Activated CD8-positive, alpha-beta memory T cell treated with anti-CD3 and anti-CD28 coated beads for 36 hours (primary cell): ENCODE measurements at regions not wholly inside any gene's neighbourhood (a gene's known extent, or its start where the extent isn't known, plus 50 kb on each side); places are given as distances from the start of the nearest gene placed in this dataset.
"Not testable (repeated sequence)": the region's sequence is repeated elsewhere in the genome, so short reads cannot be mapped to it uniquely, and the experiment has no call there.

ENCODE experiments used
- CTCF ChIA-PET: fragments of 350-600 bp; sonication (Branson Sonifier 250); formaldehyde crosslinking; loops from one replicate; lab custom pipeline; 2021; ENCODE audit warnings: antibody characterized with exemption; lab: Charles Lee
- POLR2A ChIA-PET: fragments of 350-600 bp; sonication (Branson Sonifier 250); formaldehyde crosslinking; loops from one replicate; lab custom pipeline; 2021; ENCODE audit warnings: antibody characterized with exemption; lab: Charles Lee

DNA sequence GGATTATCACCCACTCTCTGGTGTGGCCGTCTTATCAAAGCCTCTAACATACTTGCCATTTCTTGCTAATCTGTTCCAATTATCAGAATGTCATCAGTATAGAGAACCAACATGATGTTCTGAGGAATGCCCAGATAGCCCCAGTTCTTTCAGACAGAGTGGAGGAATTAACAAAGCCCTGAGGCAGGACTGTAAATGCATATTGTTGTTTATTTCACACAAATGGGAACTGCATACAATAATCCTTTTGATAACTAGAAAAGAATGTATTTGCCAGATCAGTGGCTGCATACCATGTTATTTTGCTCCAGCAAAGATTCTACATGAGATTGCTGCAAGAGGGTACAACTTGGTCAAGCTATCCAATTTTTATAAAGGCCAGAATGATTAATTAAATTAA, 112.8 kb upstream of the HEY2 start:
- ChIA-PET POLR2A (no interaction called here), CTCF (no interaction called here)

DNA sequence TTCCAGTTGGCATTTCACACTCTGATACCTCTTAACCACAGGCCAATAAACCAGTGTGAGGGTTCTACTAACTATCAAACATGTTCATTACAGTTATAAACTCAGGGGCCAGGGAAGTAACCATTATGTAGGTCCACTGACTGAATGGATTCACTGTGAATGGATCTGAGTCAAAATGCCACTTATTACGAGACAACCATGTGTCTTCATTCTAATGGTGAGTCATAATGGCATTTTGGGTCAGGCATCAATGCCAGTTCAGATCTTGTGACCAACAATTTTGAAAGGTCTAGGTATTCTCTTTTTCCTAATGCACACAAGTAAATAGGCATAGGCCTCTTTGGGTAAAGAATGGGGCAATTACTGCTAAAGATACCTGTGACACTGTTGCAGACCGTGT, 112.2 kb upstream of the HEY2 start:
- ChIA-PET POLR2A (no interaction called here), CTCF (no interaction called here)

DNA sequence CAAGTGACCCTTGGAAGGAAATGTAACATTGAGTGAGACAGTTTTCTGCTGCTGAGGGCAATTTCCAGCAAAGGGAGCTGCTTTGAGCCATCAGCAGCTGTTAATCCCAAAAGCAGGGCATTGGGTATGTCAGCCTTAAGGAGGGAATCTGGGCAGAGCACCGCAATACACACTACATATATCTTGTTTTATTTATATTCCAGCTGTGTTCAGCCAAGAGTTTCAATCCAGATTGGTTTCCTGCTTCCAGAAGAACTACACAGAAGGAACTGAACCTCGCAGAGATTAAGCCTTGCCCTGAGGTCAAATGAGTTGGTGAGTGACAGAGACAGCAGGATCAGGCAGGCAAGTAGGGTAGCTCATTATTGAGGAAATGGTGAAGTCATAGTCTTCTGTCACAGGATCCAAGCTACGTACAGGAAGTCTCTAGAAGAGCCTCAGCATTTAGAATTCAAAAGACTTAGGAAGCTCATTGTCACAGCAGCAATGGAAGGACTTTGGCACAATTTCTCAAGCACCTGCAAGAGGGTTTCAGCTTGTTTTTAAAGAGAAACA, 109.9 kb upstream of the HEY2 start:
- ChIA-PET CTCF (no interaction called here), POLR2A (no interaction called here)

DNA sequence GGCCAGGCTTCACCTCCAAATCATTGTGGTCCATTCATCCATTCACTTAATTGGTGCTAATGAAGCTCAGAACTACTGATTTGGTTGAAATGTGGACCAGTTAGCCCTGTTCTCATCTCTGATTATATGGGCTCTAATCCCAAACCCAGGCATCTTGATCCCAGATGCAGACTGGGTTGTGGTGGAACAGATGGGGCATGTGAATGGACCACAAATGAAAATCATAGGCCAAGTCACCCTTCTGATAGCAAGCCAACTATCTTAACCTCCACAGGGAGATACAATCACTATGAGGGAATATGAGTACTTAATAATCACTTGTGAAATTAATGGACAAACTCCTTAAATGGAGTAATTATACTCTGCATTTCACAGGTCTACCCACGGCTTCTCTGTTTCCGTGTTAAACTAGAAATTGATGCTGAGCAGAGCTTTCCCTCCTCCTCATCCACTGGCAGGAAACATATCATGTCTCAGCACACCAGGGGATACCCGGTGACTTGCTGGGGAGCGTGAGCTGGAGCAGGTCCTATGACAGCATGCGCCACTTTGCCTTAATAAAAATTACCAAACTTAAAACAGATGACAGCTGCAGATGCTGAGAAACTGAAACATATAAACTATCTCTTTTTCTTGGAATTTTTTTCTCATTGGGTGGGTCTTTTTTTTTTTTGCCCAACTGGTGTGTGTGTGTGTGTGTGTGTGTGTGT, 108.8 kb upstream of the HEY2 start:
- CTCF ChIA-PET, result interaction anchor here (0.7 kb wide), 1 partner anchor 997 kb away, joined by 4 read pairs; no protein-coding TSS in a partner anchor
- POLR2A ChIA-PET, result no interaction called here

DNA sequence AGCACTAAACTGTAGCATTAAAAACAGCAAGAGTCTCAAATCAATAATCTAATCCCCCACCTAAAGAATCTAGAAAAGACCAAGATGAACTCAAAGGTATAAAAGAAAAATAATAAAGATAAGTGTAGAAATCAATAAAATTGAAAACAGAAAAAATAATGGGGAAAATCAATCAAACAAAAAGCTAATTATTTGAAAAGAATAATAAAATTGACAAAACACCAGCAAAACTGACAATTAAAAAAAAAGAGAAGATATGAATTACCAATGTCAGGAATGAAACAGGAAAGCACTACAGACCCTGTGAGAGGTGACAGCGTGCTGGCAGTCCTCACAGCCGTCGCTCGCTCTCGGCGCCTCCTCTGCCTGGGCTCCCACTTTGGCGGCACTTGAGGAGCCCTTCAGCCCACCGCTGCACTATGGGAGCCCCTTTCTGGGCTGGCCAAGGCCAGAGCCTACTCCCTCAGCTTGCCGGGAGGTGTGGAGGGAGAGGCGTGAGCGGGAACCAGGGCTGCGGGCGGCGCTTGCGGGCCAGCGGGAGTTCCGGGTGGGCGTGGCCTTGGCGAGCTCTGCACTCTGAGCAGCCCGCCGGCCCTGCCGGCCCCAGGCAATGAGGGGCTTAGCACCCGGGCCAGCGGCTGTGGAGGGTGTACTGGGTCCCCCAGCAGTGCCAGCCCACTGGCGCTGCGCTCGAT, 105.3 kb upstream of the HEY2 start:
- CTCF ChIA-PET, POLR2A ChIA-PET: not testable (repeated sequence)

DNA sequence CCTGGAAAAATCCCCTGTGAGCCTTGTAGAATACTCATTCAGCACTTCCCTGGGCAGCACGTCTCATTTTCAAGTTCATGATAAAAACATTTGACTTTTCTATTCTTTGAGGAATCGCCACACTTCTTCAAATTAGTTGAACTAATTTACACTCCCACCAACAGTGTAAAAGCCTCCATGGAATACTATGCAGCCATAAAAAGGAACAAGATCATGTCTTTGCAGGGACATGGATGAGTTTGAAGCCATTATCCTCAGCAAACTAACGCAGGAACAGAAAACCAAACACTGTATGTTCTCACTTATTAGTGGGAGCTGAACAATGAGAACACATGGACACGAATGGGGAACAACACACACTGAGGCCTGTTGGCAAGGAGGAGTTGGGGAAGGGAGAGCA, 102.0 kb upstream of the HEY2 start:
- POLR2A ChIA-PET, result no interaction called here
- CTCF ChIA-PET, result no interaction called here

DNA sequence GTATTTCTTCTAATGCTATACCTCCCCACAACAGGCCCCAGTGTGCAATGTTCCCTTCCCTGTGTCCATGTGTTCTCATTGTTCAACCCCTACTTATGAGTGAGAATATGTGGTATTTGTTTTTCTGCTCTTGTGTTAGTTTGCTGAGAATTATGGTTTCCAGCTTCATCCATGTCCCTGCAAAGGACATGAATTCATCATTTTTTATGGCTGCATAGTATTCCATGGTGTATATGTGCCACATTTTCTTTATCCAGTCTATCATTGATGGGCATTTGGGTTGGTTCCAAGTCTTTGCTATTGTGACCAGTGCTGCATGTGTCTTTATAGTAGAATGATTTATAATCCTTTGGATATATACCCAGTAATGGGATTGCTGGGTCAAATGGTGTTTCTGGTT, 95.7 kb upstream of the HEY2 start:
- POLR2A ChIA-PET, result not testable (repeated sequence)

DNA sequence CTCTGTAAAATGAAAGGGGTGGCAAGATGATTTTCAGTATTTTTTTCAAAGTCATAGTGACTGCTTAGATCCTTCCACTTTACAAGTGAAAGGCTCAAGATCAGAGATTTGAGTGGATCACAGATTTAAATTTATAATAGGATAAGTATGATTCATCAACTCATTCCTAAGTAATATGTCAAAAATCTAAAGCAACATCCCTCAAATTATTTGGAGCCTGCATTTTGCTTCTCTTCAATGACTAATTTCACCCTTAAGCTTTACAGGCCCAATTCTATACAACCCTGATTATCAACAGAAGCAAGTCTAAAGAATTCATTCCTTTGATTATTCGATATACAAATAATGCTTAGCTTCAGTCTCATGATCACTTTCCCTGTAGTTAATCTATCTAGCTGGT, 93.9 kb upstream of the HEY2 start:
- ChIA-PET POLR2A (no interaction called here), CTCF (interaction anchor here (0.7 kb wide), 1 partner anchor 34 kb away, joined by 3 read pairs; no protein-coding TSS in a partner anchor)

More for the DNA sequence above, 95.7 kb upstream of the HEY2 start:
- CTCF ChIA-PET, result not testable (repeated sequence)

DNA sequence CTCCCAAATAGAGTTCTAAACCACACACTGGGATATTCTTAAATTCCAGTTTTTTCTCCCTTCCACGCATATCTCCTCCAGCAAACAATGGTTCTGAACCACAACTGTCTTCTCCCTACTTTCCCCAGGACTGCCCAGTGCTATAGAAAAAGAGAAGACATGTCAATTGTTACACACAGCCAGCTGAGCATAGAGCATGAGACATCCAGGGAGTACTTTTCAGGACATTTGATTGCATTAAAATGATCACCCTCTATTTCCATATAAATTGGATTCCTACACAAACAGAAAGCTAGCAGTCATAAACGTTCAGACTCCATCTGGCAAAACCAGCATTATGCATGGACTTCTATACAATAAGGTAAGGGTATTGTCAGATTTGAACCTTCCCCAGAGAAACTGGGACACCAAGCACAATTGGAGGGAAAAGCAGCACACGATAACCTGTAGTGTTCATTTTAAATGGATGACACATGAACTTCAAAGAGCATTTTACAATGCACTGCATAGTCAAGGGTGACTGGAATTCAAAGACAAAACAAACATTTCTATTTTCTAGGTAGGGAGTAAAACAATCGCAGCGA, 93.1 kb upstream of the HEY2 start:
- ChIA-PET CTCF (no interaction called here), POLR2A (no interaction called here)

DNA sequence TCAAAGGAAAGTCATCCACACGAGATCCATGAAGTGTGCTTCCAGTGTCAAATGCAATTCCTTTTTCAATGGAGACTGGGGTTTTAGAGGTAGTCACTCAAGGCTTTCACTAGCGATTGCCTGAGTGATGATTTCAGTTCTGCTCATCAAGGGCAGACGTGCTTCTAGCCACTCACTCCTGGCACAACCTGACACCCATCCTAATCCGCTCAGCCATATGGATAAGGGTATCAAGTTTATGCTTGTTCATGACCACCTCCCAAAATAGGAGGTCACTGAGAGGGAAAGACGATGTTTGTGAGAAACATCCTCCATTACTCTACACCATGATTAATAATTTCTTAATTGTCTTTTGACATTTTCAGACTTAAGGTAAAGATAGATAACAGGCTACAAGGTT, 91.3 kb upstream of the HEY2 start:
- CTCF ChIA-PET, result no interaction called here
- POLR2A ChIA-PET, result no interaction called here

DNA sequence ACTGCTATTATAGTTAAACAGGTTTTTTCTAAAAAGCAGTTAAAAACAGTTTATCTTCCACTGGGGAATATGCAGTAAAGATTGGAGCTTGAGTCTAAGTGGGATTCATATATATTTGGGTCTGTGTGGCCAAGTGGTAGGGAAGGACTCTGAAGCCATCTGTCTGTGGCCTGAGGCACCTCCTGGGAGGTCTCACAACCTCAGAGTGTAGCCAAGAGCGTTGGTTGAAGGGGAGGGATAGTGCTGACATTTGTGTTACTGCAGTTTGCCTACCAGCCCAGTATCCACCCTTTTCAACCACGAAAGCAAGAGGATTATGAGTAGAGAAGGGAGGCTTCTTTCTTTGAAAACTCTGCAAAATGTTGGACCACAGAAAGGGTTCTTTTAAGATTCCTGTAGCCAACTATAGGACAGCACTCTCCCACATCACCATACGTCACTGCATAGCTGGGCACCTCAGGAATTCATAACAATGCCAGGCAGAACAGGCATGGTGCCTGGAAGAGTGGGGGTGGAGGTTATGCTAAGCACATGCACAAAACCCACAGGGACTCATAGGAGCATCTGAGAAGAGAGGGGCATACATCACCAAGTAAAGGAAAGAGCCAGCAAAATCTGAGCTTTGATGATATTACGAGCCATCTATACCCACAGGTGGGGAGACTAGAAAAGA, 90.5 kb upstream of the HEY2 start:
- ChIA-PET CTCF (no interaction called here), POLR2A (no interaction called here)

DNA sequence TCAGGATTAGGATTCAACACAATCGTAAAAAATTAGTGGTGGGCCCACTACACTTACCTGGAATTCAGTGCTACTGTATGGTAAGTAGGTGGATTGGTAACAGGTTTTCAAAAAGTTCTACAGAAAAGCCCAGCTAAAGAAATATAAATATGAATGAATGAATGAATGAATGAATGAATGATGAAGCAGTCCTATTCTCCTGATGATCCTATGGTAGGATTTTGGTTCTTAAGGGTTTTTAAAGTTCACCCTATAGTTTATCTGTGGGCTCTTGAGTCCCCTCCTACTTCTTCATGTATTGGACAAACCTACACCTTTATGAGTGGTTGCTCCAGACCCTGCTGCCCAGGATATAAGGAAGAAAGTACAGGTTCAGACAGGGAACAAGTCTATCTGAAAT, 89.5 kb upstream of the HEY2 start:
- POLR2A ChIA-PET, result no interaction called here

DNA sequence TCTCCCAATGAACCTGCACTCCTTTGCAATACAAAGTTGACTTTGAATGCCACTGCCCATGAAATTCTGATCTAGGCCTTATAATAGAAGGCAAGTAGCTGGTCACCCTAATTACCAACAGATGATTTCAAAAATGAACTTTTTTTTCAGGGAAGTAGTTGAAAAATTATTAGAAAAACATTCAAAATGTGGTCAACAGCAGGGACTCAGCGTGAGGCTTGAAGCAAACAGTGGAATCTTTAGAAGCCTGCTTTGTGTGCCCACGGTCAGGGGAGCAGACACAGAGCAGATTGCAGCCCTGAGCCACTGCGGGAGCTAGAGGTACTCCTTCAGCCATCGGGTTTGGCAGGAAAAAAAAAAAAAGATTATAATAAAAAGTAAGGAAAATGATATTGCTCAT, 87.1 kb upstream of the HEY2 start:
- ChIA-PET CTCF (no interaction called here), POLR2A (no interaction called here)

More for the DNA sequence above, 89.5 kb upstream of the HEY2 start:
- CTCF ChIA-PET, result no interaction called here

DNA sequence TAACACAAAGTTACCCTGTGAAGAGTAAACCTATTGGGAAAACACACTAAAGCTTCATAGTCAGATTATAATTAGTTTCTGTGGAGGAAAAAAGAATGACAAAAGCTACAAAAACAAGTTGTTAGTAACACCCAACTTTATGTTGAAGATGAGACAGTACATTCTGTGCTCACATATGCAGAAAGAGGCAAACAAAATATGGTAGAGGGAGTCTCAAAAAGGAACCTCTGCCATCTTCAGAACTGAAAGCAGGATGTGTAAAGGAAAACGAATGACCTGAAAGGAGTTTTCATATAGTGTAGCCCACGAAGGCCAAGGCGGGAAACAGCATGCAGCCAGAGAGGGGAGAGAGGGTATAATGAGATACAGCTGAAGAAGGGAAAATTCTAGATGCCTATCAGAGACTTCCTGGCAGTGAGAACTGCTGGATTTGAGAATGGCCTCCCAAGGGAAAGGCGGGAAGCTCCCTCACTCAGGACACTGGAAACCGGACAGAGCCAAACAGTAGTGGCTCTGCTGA, 84.1 kb upstream of the HEY2 start:
- ChIA-PET CTCF (no interaction called here), POLR2A (no interaction called here)

DNA sequence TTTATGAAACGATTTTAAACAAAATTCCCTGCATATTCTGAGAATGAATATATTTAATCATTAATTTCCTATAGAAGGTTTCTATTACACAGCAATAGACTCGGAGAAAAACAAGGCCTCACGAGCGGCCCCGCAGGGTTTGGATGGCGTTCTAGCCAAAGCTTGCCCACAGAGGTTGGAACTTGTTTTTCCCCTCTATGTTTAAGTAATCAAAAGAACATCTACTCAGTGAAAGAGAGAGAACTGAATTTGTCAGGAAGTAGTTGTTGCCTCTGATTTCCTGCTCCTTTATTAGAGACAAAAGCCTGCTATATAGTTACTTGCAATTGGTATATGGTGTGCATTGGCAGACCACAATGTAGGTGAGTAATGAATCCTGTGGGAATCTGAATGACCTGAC, 82.1 kb upstream of the HEY2 start:
- POLR2A ChIA-PET, result no interaction called here
- CTCF ChIA-PET, result no interaction called here

DNA sequence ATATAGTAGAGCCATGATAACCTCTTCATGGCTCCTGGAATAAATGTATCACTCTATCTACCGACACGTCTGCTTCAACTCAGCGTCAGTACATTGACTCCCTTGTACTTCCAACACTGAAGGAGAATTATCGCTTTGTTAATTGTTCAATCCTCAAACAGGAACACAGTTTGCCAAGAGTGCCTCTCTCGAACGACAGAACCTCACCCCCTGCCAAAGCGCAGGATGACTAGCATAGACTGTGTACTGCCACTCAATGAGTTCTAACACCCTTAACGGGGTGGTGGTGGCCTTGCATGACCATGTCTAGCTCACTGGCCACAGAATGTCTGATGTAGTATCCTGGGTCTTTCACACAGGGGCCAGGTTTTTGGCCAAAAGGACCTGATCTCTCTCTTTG, 81.4 kb upstream of the HEY2 start:
- ChIA-PET POLR2A (no interaction called here), CTCF (no interaction called here)

DNA sequence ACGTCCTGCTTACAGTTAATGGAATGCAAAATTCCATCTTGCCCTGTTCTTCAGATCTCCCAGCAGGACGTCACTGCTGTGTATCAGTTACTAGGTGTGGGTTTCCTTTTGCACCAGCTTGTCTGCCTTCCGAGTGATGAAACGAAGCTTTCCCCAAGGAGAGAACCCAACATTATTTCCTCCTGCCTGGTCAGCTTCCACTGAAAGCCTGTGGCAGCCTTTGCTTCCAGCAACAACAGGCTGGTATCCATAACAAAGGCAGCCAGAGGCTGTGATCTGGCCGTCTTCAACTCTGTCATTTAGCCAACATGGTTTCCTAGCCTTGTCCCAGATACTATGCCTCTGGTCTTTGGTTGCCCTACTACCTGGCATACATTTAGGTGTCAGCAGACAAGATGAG, 78.9 kb upstream of the HEY2 start:
- ChIA-PET POLR2A (no interaction called here), CTCF (no interaction called here)

DNA sequence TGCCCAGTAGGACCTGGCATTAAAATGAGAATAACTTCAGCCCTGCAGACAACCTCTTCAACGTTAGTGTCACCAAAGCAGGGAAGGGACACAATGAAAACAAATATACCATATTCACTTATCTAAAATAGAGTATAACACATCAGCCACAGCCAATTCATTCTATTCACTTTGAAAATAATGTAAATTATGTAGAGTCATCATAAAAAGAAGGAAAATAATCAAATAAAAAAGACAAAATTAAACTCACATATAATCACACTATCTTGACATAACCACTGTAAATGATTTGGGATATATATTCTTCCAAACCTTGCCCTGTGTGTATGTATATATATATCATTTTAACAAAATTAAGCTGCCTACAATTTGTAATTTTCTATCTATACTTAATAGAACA, 78.1 kb upstream of the HEY2 start:
- POLR2A ChIA-PET, result no interaction called here

DNA sequence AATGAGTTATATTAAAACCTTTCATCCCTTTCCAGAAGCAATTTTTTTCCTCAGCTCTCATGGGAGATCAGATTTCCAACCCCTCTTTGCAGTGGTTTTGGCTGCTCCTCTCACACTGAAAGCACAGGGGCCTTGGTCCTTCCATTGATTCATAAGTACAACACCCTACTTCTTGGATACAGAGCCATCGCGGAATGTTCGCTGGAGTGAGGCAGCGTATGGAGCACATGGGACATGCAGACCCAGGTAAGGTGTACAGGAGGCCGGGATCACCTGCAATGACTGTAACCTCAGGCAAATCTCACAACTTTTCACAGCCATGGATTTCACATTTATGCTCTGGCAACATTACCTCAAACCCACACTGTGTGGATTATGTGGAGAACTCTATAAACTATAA, 75.2 kb upstream of the HEY2 start:
- ChIA-PET CTCF (no interaction called here), POLR2A (no interaction called here)

More for the DNA sequence above, 78.1 kb upstream of the HEY2 start:
- CTCF ChIA-PET, result no interaction called here

DNA sequence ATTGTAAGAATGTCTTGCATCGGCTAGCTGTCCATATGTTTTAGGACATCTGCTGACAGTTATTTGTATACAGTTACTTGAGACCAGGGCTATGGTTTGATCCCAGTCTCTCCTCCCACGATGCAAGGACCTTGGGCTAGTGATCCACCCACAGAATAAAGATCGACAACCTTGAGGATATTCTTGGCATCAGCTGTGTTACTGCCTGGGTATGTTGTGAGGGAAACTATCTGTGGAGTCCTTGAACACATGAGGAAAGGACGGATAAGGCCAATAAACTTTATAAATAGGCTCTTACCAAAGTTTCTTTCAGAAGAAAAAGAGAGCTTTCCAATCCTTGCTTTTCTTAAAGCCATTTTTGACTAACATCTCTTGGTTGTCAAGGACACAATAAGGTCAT, 70.8 kb upstream of the HEY2 start:
- CTCF ChIA-PET, result no interaction called here

More for the DNA sequence above, 70.8 kb upstream of the HEY2 start:
- POLR2A ChIA-PET, result no interaction called here
